NB4 (cell line): ENCODE measurements at regions not wholly inside any gene's neighbourhood (a gene's known extent, or its start where the extent isn't known, plus 50 kb on each side); places are given as distances from the start of the nearest gene placed in this dataset.

Source experiments
- CTCF ChIP-seq: IDR thresholded peaks from one replicate; pipeline ENCODE4 v1.5.1; 2012; ENCODE audit warnings: low read depth, low read length
- MYC ChIP-seq: IDR thresholded peaks from 2 replicates; pipeline ENCODE4 v1.6.1; 2011; ENCODE audit warnings: low read depth, low read length
- POLR2A ChIP-seq: IDR thresholded peaks from 2 replicates; pipeline ENCODE4 v1.6.1; 2011; ENCODE audit warnings: mild to moderate bottlenecking; ENCODE audit not compliant: insufficient read length; ENCODE audit errors: extremely low read depth
- TF ChIP-seq, protein P1 (sequence below): IDR thresholded peaks from 2 replicates; pipeline ENCODE4 v1.6.1; 2011; ENCODE audit warnings: low read depth, low read length

GRCh38 chr10:109282510-109282909 is 640.8 kb downstream of the XPNPEP1 start:
- TF ChIP-seq, protein P1, sequence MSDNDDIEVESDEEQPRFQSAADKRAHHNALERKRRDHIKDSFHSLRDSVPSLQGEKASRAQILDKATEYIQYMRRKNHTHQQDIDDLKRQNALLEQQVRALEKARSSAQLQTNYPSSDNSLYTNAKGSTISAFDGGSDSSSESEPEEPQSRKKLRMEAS, result no peak
- no peak for TF ChIP-seq CTCF
- TF ChIP-seq POLR2A, result no peak
- no peak for TF ChIP-seq MYC
